ENCODE measurements at regions not wholly inside any gene's neighbourhood (a gene's known extent, or its start where the extent isn't known, plus 50 kb on each side); places are given as distances from the start of the nearest gene placed in this dataset.

DNA sequence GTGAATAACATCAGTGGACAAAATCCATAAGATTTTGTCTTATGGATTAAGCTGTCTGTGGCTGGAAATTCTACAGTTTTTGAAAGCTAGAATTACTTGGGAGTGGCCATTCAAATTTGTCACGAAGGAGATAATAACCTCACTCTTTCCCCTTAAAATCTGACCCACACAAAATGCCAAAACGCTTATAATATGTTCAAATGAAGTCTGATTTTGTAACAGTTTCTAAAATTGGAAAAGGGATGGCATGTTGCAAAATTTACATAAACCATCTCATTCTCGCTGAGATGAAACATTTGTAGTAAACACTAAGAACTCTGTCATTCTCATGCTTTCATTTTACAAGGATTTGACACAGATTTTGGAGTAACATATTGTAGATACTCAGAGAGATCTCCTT, 112.7 kb downstream of the GJA1 start:
- no peak overlapping the region for H2BK15ac ChIP-seq (ENCODE audit: low read depth, low read length)
- H3K27ac ChIP-seq (ENCODE audit: insufficient read length, low read depth, low read length) = no peak overlapping the region
- H2BK5ac ChIP-seq (ENCODE audit: insufficient read length, low read length) = no peak overlapping the region
- Mint-ChIP-seq H3K36me3 (ENCODE audit: insufficient read depth in 1 of 3, low read depth in 3 of 3) (no peaks in the 10 kb centered on the region), H3K9me3 (no peaks in the 10 kb centered on the region; a peak in 2 of 5 replicates), H3K27me3 (ENCODE audit: low read depth) (no peaks in the 10 kb centered on the region), H3K4me1 (peaks cover 0 to 4% of the 10 kb centered on the region in 2 experiments; a peak in 2 of 4 replicates), H3K4me3 (no peak overlapping the region), H3K27ac (no peak overlapping the region)
- no peaks in the 10 kb centered on the region for H3K23me2 ChIP-seq (ENCODE audit: insufficient read length, low read depth, low read length, poor library complexity, severe bottlenecking)
- no peak overlapping the region for H2AK5ac ChIP-seq (ENCODE audit: insufficient read length, low read length)
- H3K18ac ChIP-seq (ENCODE audit: insufficient read length, low read depth, low read length) = no peak overlapping the region
- H4K91ac ChIP-seq (ENCODE audit: insufficient read length, low read depth, low read length) = no peak overlapping the region
- H3K27me3 ChIP-seq (ENCODE audit: insufficient read depth, low read length) = no peaks in the 10 kb centered on the region
- H2AFZ ChIP-seq (ENCODE audit: low read length) = no peak overlapping the region
- no peak overlapping the region for H2BK20ac ChIP-seq (ENCODE audit: low read depth, low read length, poor library complexity, severe bottlenecking)
- H3K23ac ChIP-seq (ENCODE audit: insufficient read length, low read depth, low read length) = no peak overlapping the region
- H3K56ac ChIP-seq (ENCODE audit: insufficient read length, low read depth, low read length) = no peak overlapping the region
- H3K4me1 ChIP-seq (ENCODE audit: insufficient read depth, low read length) = no peaks in the 10 kb centered on the region
- H3K4me2 ChIP-seq (ENCODE audit: insufficient read depth, insufficient read length, low read length) = no peak overlapping the region
- no peak overlapping the region for H4K5ac ChIP-seq (ENCODE audit: insufficient read length, low read depth, low read length)
- no peaks in the 10 kb centered on the region for H3K79me2 ChIP-seq (ENCODE audit: insufficient read depth, low read length)
- TF ChIP-seq, protein P1, sequence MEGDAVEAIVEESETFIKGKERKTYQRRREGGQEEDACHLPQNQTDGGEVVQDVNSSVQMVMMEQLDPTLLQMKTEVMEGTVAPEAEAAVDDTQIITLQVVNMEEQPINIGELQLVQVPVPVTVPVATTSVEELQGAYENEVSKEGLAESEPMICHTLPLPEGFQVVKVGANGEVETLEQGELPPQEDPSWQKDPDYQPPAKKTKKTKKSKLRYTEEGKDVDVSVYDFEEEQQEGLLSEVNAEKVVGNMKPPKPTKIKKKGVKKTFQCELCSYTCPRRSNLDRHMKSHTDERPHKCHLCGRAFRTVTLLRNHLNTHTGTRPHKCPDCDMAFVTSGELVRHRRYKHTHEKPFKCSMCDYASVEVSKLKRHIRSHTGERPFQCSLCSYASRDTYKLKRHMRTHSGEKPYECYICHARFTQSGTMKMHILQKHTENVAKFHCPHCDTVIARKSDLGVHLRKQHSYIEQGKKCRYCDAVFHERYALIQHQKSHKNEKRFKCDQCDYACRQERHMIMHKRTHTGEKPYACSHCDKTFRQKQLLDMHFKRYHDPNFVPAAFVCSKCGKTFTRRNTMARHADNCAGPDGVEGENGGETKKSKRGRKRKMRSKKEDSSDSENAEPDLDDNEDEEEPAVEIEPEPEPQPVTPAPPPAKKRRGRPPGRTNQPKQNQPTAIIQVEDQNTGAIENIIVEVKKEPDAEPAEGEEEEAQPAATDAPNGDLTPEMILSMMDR (conservative IDR thresholded peaks at IDR 0.05) = no peak
- no peak overlapping the region for H3K9ac ChIP-seq (ENCODE audit: extremely low read depth, insufficient read length, low read length)
- H3K79me1 ChIP-seq (ENCODE audit: insufficient read depth, low read depth, low read length, poor library complexity, severe bottlenecking) = no peaks in the 10 kb centered on the region
- no peak overlapping the region for H2BK120ac ChIP-seq (ENCODE audit: low read depth, low read length, poor library complexity, severe bottlenecking)
- H3K9me3 ChIP-seq (ENCODE audit: control insufficient read depth, low read depth, low read length) = no peaks in the 10 kb centered on the region
- H3K14ac ChIP-seq (ENCODE audit: insufficient read depth, low read length) = no peak overlapping the region
- no CpG with 5 or more reads among the region's 3 CpGs for WGBS (ENCODE audit: extremely low coverage, insufficient read length, low lambda C conversion rate)
- no peak for DNase-seq
- no peak overlapping the region for H3T11ph ChIP-seq (ENCODE audit: low read length)
- no peak overlapping the region for H3K4ac ChIP-seq (ENCODE audit: low read depth, low read length)
- no peak overlapping the region for H2BK12ac ChIP-seq (ENCODE audit: insufficient read length, low read depth, low read length)
- H4K20me1 ChIP-seq (ENCODE audit: control insufficient read depth, insufficient read depth, insufficient read length) = no peaks in the 10 kb centered on the region
- no peak overlapping the region for H4K8ac ChIP-seq (replicated peaks; ENCODE audit: insufficient read length, low read depth, low read length)

Data from H9 (cell line).